H1 (cell line): ENCODE measurements at regions not wholly inside any gene's neighbourhood (a gene's known extent, or its start where the extent isn't known, plus 50 kb on each side); places are given as distances from the start of the nearest gene placed in this dataset.

Experiments used
- CTCF ChIA-PET: fragments of 300-600 bp; sonication (Branson Sonifier 250); formaldehyde crosslinking; loops from one replicate; lab custom pipeline; 2021; ENCODE audit not compliant: partially characterized antibody; lab: Charles Lee
- POLR2A ChIA-PET: fragments of 300-600 bp; sonication (Branson Sonifier 250); formaldehyde crosslinking; loops from one replicate; lab custom pipeline; 2021; ENCODE audit warnings: inconsistent platforms; ENCODE audit not compliant: partially characterized antibody; lab: Charles Lee
- DNase-seq, 2 experiments: peaks; one replicate each; pipeline versions ENCODE4 v3.0.0 to v3.0.0-alpha.2; 2010 to 2022; ENCODE audit warnings: low spot score in 2 of 2, low read depth in 1 of 2, mixed read lengths in 1 of 2
- FAIRE-seq: peaks from 2 replicates; lab custom pipeline; 2011; peaks lifted over from hg19 to GRCh38; lab: Jason Lieb, UNC
- H2AFZ ChIP-seq: 2 replicates; pipeline ENCODE4 v1.8.1; 2012; ENCODE audit warnings: low read length, inconsistent platforms
- H2AK5ac ChIP-seq: 2 replicates; pipeline ENCODE4 v1.6.1; 2013; ENCODE audit warnings: low read depth, low read length
- H2BK120ac ChIP-seq: replicated peaks from 2 replicates; pipeline ENCODE3; 2013; ENCODE audit warnings: low read depth, low read length, inconsistent platforms
- H2BK12ac ChIP-seq: 2 replicates; pipeline ENCODE4 v1.6.1; 2013; ENCODE audit warnings: low read depth, low read length
- H2BK15ac ChIP-seq: 2 replicates; pipeline ENCODE4 v1.6.1; 2013; ENCODE audit warnings: low read length
- H2BK20ac ChIP-seq: 2 replicates; pipeline ENCODE4 v1.6.1; 2013; ENCODE audit warnings: low read length
- H2BK5ac ChIP-seq: 2 replicates; pipeline ENCODE4 v1.6.1; 2013; ENCODE audit warnings: low read depth, low read length
- H3K14ac ChIP-seq: 2 replicates; pipeline ENCODE4 v1.6.1; 2013; ENCODE audit warnings: inconsistent platforms; ENCODE audit not compliant: insufficient read length
- H3K18ac ChIP-seq: 2 replicates; pipeline ENCODE4 v1.6.1; 2013; ENCODE audit warnings: low read length; ENCODE audit errors: extremely low read depth
- H3K23ac ChIP-seq: 2 replicates; pipeline ENCODE4 v1.6.1; 2013; ENCODE audit warnings: inconsistent platforms; ENCODE audit not compliant: insufficient read length
- H3K23me2 ChIP-seq: 2 replicates; pipeline ENCODE4 v1.6.1; 2013; ENCODE audit warnings: low read depth, low read length
- H3K27ac ChIP-seq: 2 replicates; pipeline ENCODE4 v1.6.1; 2011; ENCODE audit warnings: low read depth, low read length, inconsistent platforms
- H3K27me3 ChIP-seq, 4 experiments: replicated peaks in 1 of 4; 1 replicate in 1 of 4; 2 replicates in 3 of 4; pipeline versions ENCODE4 v1.6.1 to v1.8.1; 2011 to 2013; ENCODE audit warnings: low read length in 3 of 4, mild to moderate bottlenecking in 3 of 4, inconsistent platforms in 2 of 4, mixed read lengths in 2 of 4, moderate library complexity in 1 of 4; ENCODE audit not compliant: control insufficient read depth in 3 of 4, insufficient read depth in 3 of 4; ENCODE audit errors: extremely low read depth in 1 of 4
- H3K36me3 ChIP-seq, 4 experiments: 2 replicates each; pipeline versions ENCODE4 v1.6.1 to v1.8.1; 2011 to 2013; ENCODE audit warnings: mild to moderate bottlenecking in 4 of 4, low read length in 3 of 4, moderate library complexity in 2 of 4, control low read depth in 1 of 4, inconsistent platforms in 1 of 4; ENCODE audit not compliant: insufficient read depth in 4 of 4, control insufficient read depth in 2 of 4
- H3K4ac ChIP-seq: replicated peaks from 2 replicates; pipeline ENCODE3; 2013; ENCODE audit warnings: low read length, low read depth, mixed read lengths, inconsistent platforms; ENCODE audit not compliant: insufficient read length
- H3K4me1 ChIP-seq, 4 experiments: replicated peaks in 1 of 4; 1 replicate in 1 of 4; 2 replicates in 3 of 4; pipeline versions ENCODE4 v1.6.1 to v1.8.1; 2011 to 2013; ENCODE audit warnings: low read length in 3 of 4, inconsistent platforms in 2 of 4, mixed read lengths in 1 of 4; ENCODE audit not compliant: insufficient read depth in 4 of 4, control insufficient read depth in 3 of 4
- H3K4me2 ChIP-seq, 2 experiments: 2 replicates each; pipeline versions ENCODE4 v1.6.1 to v1.8.1; 2011 to 2013; ENCODE audit warnings: low read depth in 2 of 2, low read length in 2 of 2, control low read depth in 1 of 2, inconsistent platforms in 1 of 2, mild to moderate bottlenecking in 1 of 2; ENCODE audit not compliant: insufficient read depth in 1 of 2
- H3K4me3 ChIP-seq, 4 experiments: fragments of 200-600, 300-600 bp in 1 of 4; sonication (generic), shearing (Covaris generic), sonication (Bioruptor Twin) in 1 of 4; 2 replicates each; pipeline versions ENCODE4 v1.5.1 to v1.8.1; 2011 to 2016; ENCODE audit warnings: low read length in 4 of 4, low read depth in 3 of 4, control low read depth in 2 of 4, inconsistent platforms in 2 of 4, mild to moderate bottlenecking in 2 of 4, mixed read lengths in 1 of 4, moderate library complexity in 1 of 4; ENCODE audit not compliant: insufficient read depth in 2 of 4; ENCODE audit errors: extremely low read depth in 1 of 4
- H3K56ac ChIP-seq: replicated peaks from 2 replicates; pipeline ENCODE3; 2013; ENCODE audit warnings: low read depth, mild to moderate bottlenecking, mixed read lengths, low read length, inconsistent platforms; ENCODE audit not compliant: insufficient read length
- H3K79me1 ChIP-seq: 2 replicates; pipeline ENCODE4 v1.6.1; 2013; ENCODE audit warnings: low read depth, low read length, control low read depth
- H3K79me2 ChIP-seq, 2 experiments: 2 replicates each; pipeline versions ENCODE4 v1.6.1 to v1.8.1; 2012 to 2013; ENCODE audit warnings: low read length in 2 of 2, mild to moderate bottlenecking in 2 of 2, inconsistent platforms in 1 of 2; ENCODE audit not compliant: insufficient read depth in 2 of 2, control insufficient read depth in 1 of 2
- H3K9ac ChIP-seq, 4 experiments: replicated peaks in 1 of 4; 1 replicate in 1 of 4; 2 replicates in 3 of 4; pipeline versions ENCODE4 v1.6.1 to v1.8.1; 2011 to 2013; ENCODE audit warnings: low read depth in 3 of 4, low read length in 3 of 4, control low read depth in 2 of 4, mild to moderate bottlenecking in 2 of 4, moderate library complexity in 2 of 4, inconsistent platforms in 1 of 4; ENCODE audit errors: extremely low read depth in 1 of 4
- H3K9me3 ChIP-seq, 2 experiments: 2 replicates each; pipeline versions ENCODE4 v1.6.1 to v1.8.1; 2012 to 2013; ENCODE audit warnings: mild to moderate bottlenecking in 2 of 2, moderate library complexity in 2 of 2, control low read depth in 1 of 2, inconsistent platforms in 1 of 2, low read depth in 1 of 2, low read length in 1 of 2, mixed read lengths in 1 of 2; ENCODE audit not compliant: insufficient read depth in 2 of 2
- H4K20me1 ChIP-seq, 2 experiments: replicated peaks in 1 of 2; 2 replicates each; pipeline versions ENCODE3 to v1.8.1; 2011 to 2013; ENCODE audit warnings: inconsistent platforms in 2 of 2, low read length in 2 of 2, mild to moderate bottlenecking in 1 of 2; ENCODE audit not compliant: insufficient read depth in 2 of 2, control insufficient read depth in 1 of 2
- H4K5ac ChIP-seq: 2 replicates; pipeline ENCODE4 v1.6.1; 2013; ENCODE audit warnings: low read length, low read depth, mixed read lengths, inconsistent platforms; ENCODE audit not compliant: insufficient read length
- H4K8ac ChIP-seq: 2 replicates; pipeline ENCODE4 v1.8.0; 2013; ENCODE audit warnings: mild to moderate bottlenecking, moderate library complexity, low read length, inconsistent platforms; ENCODE audit not compliant: insufficient read depth; ENCODE audit errors: extremely low read depth
- H4K91ac ChIP-seq: replicated peaks from 2 replicates; pipeline ENCODE3; 2013; ENCODE audit warnings: low read length, mixed read lengths, inconsistent platforms; ENCODE audit not compliant: insufficient read length
- CTBP2 ChIP-seq: IDR thresholded peaks from 2 replicates; pipeline ENCODE4 v1.7.0; 2011; ENCODE audit warnings: borderline replicate concordance, mild to moderate bottlenecking, moderate library complexity, mixed read lengths, low read length; ENCODE audit not compliant: insufficient read depth, insufficient read length
- CTCF ChIP-seq, 3 experiments: IDR thresholded peaks; 1 replicate in 2 of 3; 2 replicates in 1 of 3; pipeline versions ENCODE4 v1.5.1 to v1.6.1; 2011; ENCODE audit warnings: low read length in 3 of 3, mild to moderate bottlenecking in 3 of 3, inconsistent platforms in 2 of 3, low read depth in 1 of 3, moderate library complexity in 1 of 3; ENCODE audit not compliant: insufficient read depth in 1 of 3; ENCODE audit errors: control extremely low read depth in 1 of 3
- POLR2AphosphoS5 ChIP-seq: IDR thresholded peaks from 2 replicates; pipeline ENCODE4 v1.6.1; 2011; ENCODE audit warnings: low read depth, low read length
- RAD21 ChIP-seq, 2 experiments: IDR thresholded peaks in 1 of 2; conservative IDR thresholded peaks in 1 of 2; 2 replicates each; pipeline ENCODE4 v1.6.1; 2011; ENCODE audit warnings: low read depth in 2 of 2, low read length in 2 of 2, improper control_type of control experiment in 1 of 2, inconsistent platforms in 1 of 2, mild to moderate bottlenecking in 1 of 2, moderate library complexity in 1 of 2
- SIX5 ChIP-seq: IDR thresholded peaks from 2 replicates; pipeline ENCODE4 v1.6.1; 2011; ENCODE audit warnings: mild to moderate bottlenecking, low read depth, low read length
- TAF7 ChIP-seq: optimal IDR thresholded peaks from 2 replicates; pipeline ENCODE3; 2011; ENCODE audit warnings: low read depth, mild to moderate bottlenecking, inconsistent platforms, low read length, moderate library complexity, borderline replicate concordance
- USF2 ChIP-seq: IDR thresholded peaks from 2 replicates; pipeline ENCODE4 v1.6.1; 2011; ENCODE audit warnings: low read length, improper control_type of control experiment
- YY1 ChIP-seq: IDR thresholded peaks from 2 replicates; pipeline ENCODE4 v1.6.1; 2011; ENCODE audit warnings: low read depth, mild to moderate bottlenecking, low read length
- WGBS, 2 experiments: shearing (Covaris generic) in 1 of 2; methylation state at CpG; one replicate each; pipeline versions ENCODE4 v1.1.6 to v1.1.7; 2013 to 2015; ENCODE audit warnings: low lambda C conversion rate in 2 of 2, mixed read lengths in 2 of 2, inconsistent platforms in 1 of 2, low coverage in 1 of 2, missing lambda C conversion rate in 1 of 2; ENCODE audit not compliant: insufficient replicate concordance in 2 of 2, insufficient coverage in 1 of 2, insufficient read length in 1 of 2; ENCODE audit errors: extremely low coverage in 1 of 2, missing lambda C conversion rate in 1 of 2; 5-methylcytosine and 5-hydroxymethylcytosine counted together

GRCh38 chr16:55009581-55009980 lies 78.9 kb downstream of the IRX5 start:
- Histone ChIP-seq H3K18ac (no peak overlapping the region), H3K56ac (no peak overlapping the region), H4K8ac (no peak overlapping the region), H2BK15ac (no peak overlapping the region), H3K23ac (no peak overlapping the region), H3K4ac (no peak overlapping the region), H4K91ac (no peak overlapping the region), H3K36me3 (no peaks in the 10 kb centered on the region), H3K9ac (no peak overlapping the region), H3K27ac (no peak overlapping the region), H4K20me1 (no peaks in the 10 kb centered on the region), H3K27me3 (no peaks in the 10 kb centered on the region), H2AFZ (no peak overlapping the region), H3K14ac (no peak overlapping the region), H2BK20ac (no peak overlapping the region), H2BK5ac (no peak overlapping the region), H3K4me2 (no peak overlapping the region), H3K4me1 (no peaks in the 10 kb centered on the region), H3K79me1 (no peaks in the 10 kb centered on the region), H3K23me2 (no peaks in the 10 kb centered on the region), H3K9me3 (no peaks in the 10 kb centered on the region), H2AK5ac (no peak overlapping the region), H2BK120ac (no peak overlapping the region), H2BK12ac (no peak overlapping the region), H4K5ac (no peak overlapping the region), H3K4me3 (no peak overlapping the region), H3K79me2 (no peaks in the 10 kb centered on the region)
- CTCF ChIA-PET, result interaction anchor here (1.0 to 2.5 kb wide), 2 partner anchors 12 to 25 kb away, joined by 6 to 15 read pairs; no protein-coding TSS in a partner anchor
- FAIRE-seq (no peak), DNase-seq (no peak)
- WGBS, 2 experiments, result 90% methylated on average over 9 of the region's 10 CpGs; no CpG with 5 or more reads in 1 of the 2 experiments
- POLR2A ChIA-PET, result no interaction called here
- TF ChIP-seq TAF7, result no peak
- TF ChIP-seq CTCF (IDR thresholded peaks at IDR 0.05; ENCODE audit: control extremely low read depth in 1 of 3, insufficient read depth in 1 of 3, low read depth in 1 of 3, low read length in 3 of 3), result no peak
- no peak for TF ChIP-seq RAD21 (IDR thresholded peaks at IDR 0.05 in 1 of 2, conservative IDR thresholded peaks at IDR 0.05 in 1 of 2; ENCODE audit: low read depth in 2 of 2, low read length in 2 of 2)
- no peak for TF ChIP-seq USF2
- no peak for TF ChIP-seq SIX5
- TF ChIP-seq CTBP2, result no peak
- TF ChIP-seq POLR2AphosphoS5, result no peak
- TF ChIP-seq YY1, result no peak
